LoVo (cell line): ENCODE measurements at regions not wholly inside any gene's neighbourhood (a gene's known extent, or its start where the extent isn't known, plus 50 kb on each side); places are given as distances from the start of the nearest gene placed in this dataset.

Experiments used
- DNase-seq: peaks from one replicate; pipeline ENCODE4 v3.0.0-alpha.2; 2016; ENCODE audit warnings: low spot score

GRCh38 chr7:25988640-25989039 lies 163.4 kb upstream of the NFE2L3 start:
- DNase-seq, result no peak

GRCh38 chr7:25989140-25989705 lies 162.8 kb upstream of the NFE2L3 start:
- DNase-seq, result no peak

- no peak for DNase-seq
Observed at GRCh38 chr7:25994433-25994994, 157.5 kb upstream of the NFE2L3 start.

GRCh38 chr7:25995216-25995615 lies 156.8 kb upstream of the NFE2L3 start:
- DNase-seq, result no peak

GRCh38 chr7:25996006-25996408 lies 156.0 kb upstream of the NFE2L3 start:
- no peak for DNase-seq

GRCh38 chr7:25998499-25998898 lies 153.5 kb upstream of the NFE2L3 start:
- DNase-seq, result no peak

GRCh38 chr7:26000841-26001240 lies 151.2 kb upstream of the NFE2L3 start:
- DNase-seq, result no peak

GRCh38 chr7:26001662-26002244 lies 150.2 kb upstream of the NFE2L3 start:
- DNase-seq, result peak; percentile 34

- DNase-seq, result no peak
Observed at GRCh38 chr7:26005683-26006410, 146.2 kb upstream of the NFE2L3 start.

- no peak for DNase-seq
Observed at GRCh38 chr7:26006426-26006825, 145.6 kb upstream of the NFE2L3 start.

GRCh38 chr7:26007510-26007909 lies 144.5 kb upstream of the NFE2L3 start:
- DNase-seq, result no peak

- no peak for DNase-seq
Observed at GRCh38 chr7:26008428-26008827, 143.6 kb upstream of the NFE2L3 start.

GRCh38 chr7:26011039-26011696 lies 140.8 kb upstream of the NFE2L3 start:
- no peak for DNase-seq

GRCh38 chr7:26013551-26014083 lies 138.4 kb upstream of the NFE2L3 start:
- no peak for DNase-seq

GRCh38 chr7:26022982-26023381 lies 129.0 kb upstream of the NFE2L3 start:
- DNase-seq, result no peak

- no peak for DNase-seq
Observed at GRCh38 chr7:26029911-26030310, 122.1 kb upstream of the NFE2L3 start.

GRCh38 chr7:26034391-26034790 lies 117.6 kb upstream of the NFE2L3 start:
- no peak for DNase-seq

- no peak for DNase-seq
Observed at GRCh38 chr7:26035552-26035951, 116.4 kb upstream of the NFE2L3 start.

GRCh38 chr7:26036092-26036491 lies 115.9 kb upstream of the NFE2L3 start:
- no peak for DNase-seq

- DNase-seq, result no peak
Observed at GRCh38 chr7:26038201-26038990, 113.6 kb upstream of the NFE2L3 start.

- DNase-seq, result no peak
Observed at GRCh38 chr7:26040085-26040484, 111.9 kb upstream of the NFE2L3 start.

- DNase-seq, result no peak
Observed at GRCh38 chr7:26042237-26042636, 109.8 kb upstream of the NFE2L3 start.
